SK-N-SH treated with all-trans-retinoic acid at 6 μM for 48 hours (cell line): ENCODE measurements at regions not wholly inside any gene's neighbourhood (a gene's known extent, or its start where the extent isn't known, plus 50 kb on each side); places are given as distances from the start of the nearest gene placed in this dataset.

Experiments used
- ATAC-seq: fragments of 200-7000 bp; cut with Tn5 transposase; 3 replicates; pipeline ENCODE4 v1.9.1; 2020; ENCODE audit warnings: mild to moderate bottlenecking, moderate library complexity
- ARNTL ChIP-seq: fragments of 450-650 bp; formaldehyde crosslinking; IDR thresholded peaks from 2 replicates; pipeline ENCODE4 v1.5.0; 2020; ENCODE audit warnings: low read depth, mild to moderate bottlenecking, moderate library complexity, borderline replicate concordance
- BACH2 ChIP-seq: fragments of 250-450 bp; sonication (Bioruptor Pico); IDR thresholded peaks from 2 replicates; pipeline ENCODE4 v1.9.0; 2021; ENCODE audit warnings: mild to moderate bottlenecking, borderline replicate concordance
- CSDC2 ChIP-seq: fragments of 250-450 bp; sonication (Bioruptor Pico); IDR thresholded peaks from 2 replicates; pipeline ENCODE4 v1.5.0; 2020; ENCODE audit warnings: mild to moderate bottlenecking, moderate library complexity
- ESRRG ChIP-seq: fragments of 250-450 bp; sonication (Bioruptor Pico); IDR thresholded peaks from 2 replicates; pipeline ENCODE4 v1.6.1; 2021; ENCODE audit warnings: mild to moderate bottlenecking
- GLIS3 ChIP-seq: fragments of 250-450 bp; sonication (Bioruptor Pico); IDR thresholded peaks from 2 replicates; pipeline ENCODE4 v1.5.0; 2020; ENCODE audit warnings: mild to moderate bottlenecking, moderate library complexity
- ISL1 ChIP-seq: fragments of 250-450 bp; sonication (Bioruptor Pico); IDR thresholded peaks from 2 replicates; pipeline ENCODE4 v2.1.2; 2022; ENCODE audit warnings: mild to moderate bottlenecking, moderate library complexity
- OSR1 ChIP-seq: fragments of 250-450 bp; sonication (Bioruptor Pico); IDR thresholded peaks from 2 replicates; pipeline ENCODE4 v1.8.0; 2022; ENCODE audit warnings: moderate library complexity, mild to moderate bottlenecking, inconsistent platforms
- PPARA ChIP-seq: fragments of 250-450 bp; sonication (Bioruptor Pico); IDR thresholded peaks from 2 replicates; pipeline ENCODE4 v1.5.0; 2020; ENCODE audit warnings: mild to moderate bottlenecking, borderline replicate concordance
- RARB ChIP-seq: fragments of 250-450 bp; sonication (Bioruptor Pico); IDR thresholded peaks from 2 replicates; pipeline ENCODE4 v1.8.0; 2021; ENCODE audit warnings: mild to moderate bottlenecking, moderate library complexity
- SNAI2 ChIP-seq: fragments of 250-450 bp; sonication (Bioruptor Pico); IDR thresholded peaks from 2 replicates; pipeline ENCODE4 v1.5.0; 2020; ENCODE audit warnings: mild to moderate bottlenecking, moderate library complexity
- TCF4 ChIP-seq: fragments of 250-450 bp; sonication (Bioruptor Pico); IDR thresholded peaks from 2 replicates; pipeline ENCODE4 v1.8.0; 2021; ENCODE audit warnings: mild to moderate bottlenecking, moderate library complexity, borderline replicate concordance
- TOX ChIP-seq: fragments of 250-450 bp; sonication (Bioruptor Pico); IDR thresholded peaks from 2 replicates; pipeline ENCODE4 v1.8.0; 2021; ENCODE audit warnings: mild to moderate bottlenecking, moderate library complexity, borderline replicate concordance
- ZC3H10 ChIP-seq: fragments of 250-450 bp; sonication (Bioruptor Pico); IDR thresholded peaks from 2 replicates; pipeline ENCODE4 v1.5.1; 2021; ENCODE audit warnings: mild to moderate bottlenecking, moderate library complexity
- ZFP3 ChIP-seq: fragments of 250-450 bp; sonication (Bioruptor Pico); IDR thresholded peaks from 2 replicates; pipeline ENCODE4 v1.5.0; 2020; ENCODE audit warnings: mild to moderate bottlenecking, moderate library complexity
- ZFP30 ChIP-seq: fragments of 450-650 bp; formaldehyde crosslinking; IDR thresholded peaks from 2 replicates; pipeline ENCODE4 v1.5.0; 2022; ENCODE audit warnings: mild to moderate bottlenecking, moderate library complexity
- ZNF565 ChIP-seq: fragments of 450-650 bp; formaldehyde crosslinking; conservative IDR thresholded peaks from 2 replicates; pipeline ENCODE4 v1.5.0; 2020; ENCODE audit warnings: low read depth, mild to moderate bottlenecking, moderate library complexity
- ZNF70 ChIP-seq: fragments of 450-650 bp; formaldehyde crosslinking; IDR thresholded peaks from 2 replicates; pipeline ENCODE4 v1.5.0; 2020; ENCODE audit warnings: mild to moderate bottlenecking, moderate library complexity
- ZNF8 ChIP-seq: fragments of 450-650 bp; formaldehyde crosslinking; IDR thresholded peaks from 2 replicates; pipeline ENCODE4 v1.5.0; 2020; ENCODE audit warnings: mild to moderate bottlenecking, moderate library complexity
- TF ChIP-seq, protein P1 (sequence below): fragments of 250-450 bp; sonication (Bioruptor Pico); IDR thresholded peaks from 2 replicates; pipeline ENCODE4 v1.5.1; 2021; ENCODE audit warnings: mild to moderate bottlenecking, moderate library complexity
- TF ChIP-seq, protein P2 (sequence below): fragments of 250-450 bp; sonication (Bioruptor Pico); IDR thresholded peaks from 2 replicates; pipeline ENCODE4 v1.8.0; 2020; ENCODE audit warnings: mild to moderate bottlenecking, moderate library complexity, borderline replicate concordance
- TF ChIP-seq, protein P3 (sequence below): fragments of 250-450 bp; sonication (Bioruptor Pico); IDR thresholded peaks from 2 replicates; pipeline ENCODE4 v1.8.0; 2021; ENCODE audit warnings: low read depth, mild to moderate bottlenecking, moderate library complexity, borderline replicate concordance
- TF ChIP-seq, protein P4 (sequence below): fragments of 250-450 bp; sonication (Bioruptor Pico); IDR thresholded peaks from 2 replicates; pipeline ENCODE4 v1.5.0; 2020; ENCODE audit warnings: mild to moderate bottlenecking, moderate library complexity

DNA sequence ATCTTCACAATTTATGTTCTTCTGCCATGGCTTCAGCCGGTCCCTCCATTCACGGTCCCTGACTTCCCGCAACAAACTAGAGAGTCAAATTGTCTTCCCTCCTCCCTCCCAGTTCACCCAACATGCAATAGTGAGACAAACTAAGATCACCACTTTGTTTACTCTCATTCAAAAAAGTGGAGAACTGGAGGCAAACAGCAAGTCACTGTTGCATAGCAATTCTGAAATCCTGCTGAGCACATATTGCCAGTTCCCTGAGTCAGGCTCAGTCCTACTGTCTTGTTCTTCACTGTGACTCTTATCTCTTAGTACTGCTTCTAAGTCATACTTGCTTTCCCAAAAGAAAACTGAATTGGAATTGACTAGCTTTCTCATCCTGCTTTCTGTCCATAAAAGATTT, 287.2 kb upstream of the SASH1 start:
- no peak for ATAC-seq
- no peak for TF ChIP-seq ZNF8
- TF ChIP-seq TOX, result no peak
- TF ChIP-seq TCF4, result no peak
- no peak for TF ChIP-seq ISL1 (CRISPR knock-in tag)
- TF ChIP-seq BACH2 (CRISPR knock-in tag), result no peak
- no peak for TF ChIP-seq CSDC2 (CRISPR knock-in tag)
- TF ChIP-seq, protein P1, sequence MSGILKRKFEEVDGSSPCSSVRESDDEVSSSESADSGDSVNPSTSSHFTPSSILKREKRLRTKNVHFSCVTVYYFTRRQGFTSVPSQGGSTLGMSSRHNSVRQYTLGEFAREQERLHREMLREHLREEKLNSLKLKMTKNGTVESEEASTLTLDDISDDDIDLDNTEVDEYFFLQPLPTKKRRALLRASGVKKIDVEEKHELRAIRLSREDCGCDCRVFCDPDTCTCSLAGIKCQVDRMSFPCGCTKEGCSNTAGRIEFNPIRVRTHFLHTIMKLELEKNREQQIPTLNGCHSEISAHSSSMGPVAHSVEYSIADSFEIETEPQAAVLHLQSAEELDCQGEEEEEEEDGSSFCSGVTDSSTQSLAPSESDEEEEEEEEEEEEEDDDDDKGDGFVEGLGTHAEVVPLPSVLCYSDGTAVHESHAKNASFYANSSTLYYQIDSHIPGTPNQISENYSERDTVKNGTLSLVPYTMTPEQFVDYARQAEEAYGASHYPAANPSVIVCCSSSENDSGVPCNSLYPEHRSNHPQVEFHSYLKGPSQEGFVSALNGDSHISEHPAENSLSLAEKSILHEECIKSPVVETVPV (CRISPR knock-in tag), result no peak
- no peak for TF ChIP-seq GLIS3 (CRISPR knock-in tag)
- TF ChIP-seq ZC3H10 (CRISPR knock-in tag), result no peak
- TF ChIP-seq ARNTL (CRISPR knock-in tag), result no peak
- TF ChIP-seq, protein P2, sequence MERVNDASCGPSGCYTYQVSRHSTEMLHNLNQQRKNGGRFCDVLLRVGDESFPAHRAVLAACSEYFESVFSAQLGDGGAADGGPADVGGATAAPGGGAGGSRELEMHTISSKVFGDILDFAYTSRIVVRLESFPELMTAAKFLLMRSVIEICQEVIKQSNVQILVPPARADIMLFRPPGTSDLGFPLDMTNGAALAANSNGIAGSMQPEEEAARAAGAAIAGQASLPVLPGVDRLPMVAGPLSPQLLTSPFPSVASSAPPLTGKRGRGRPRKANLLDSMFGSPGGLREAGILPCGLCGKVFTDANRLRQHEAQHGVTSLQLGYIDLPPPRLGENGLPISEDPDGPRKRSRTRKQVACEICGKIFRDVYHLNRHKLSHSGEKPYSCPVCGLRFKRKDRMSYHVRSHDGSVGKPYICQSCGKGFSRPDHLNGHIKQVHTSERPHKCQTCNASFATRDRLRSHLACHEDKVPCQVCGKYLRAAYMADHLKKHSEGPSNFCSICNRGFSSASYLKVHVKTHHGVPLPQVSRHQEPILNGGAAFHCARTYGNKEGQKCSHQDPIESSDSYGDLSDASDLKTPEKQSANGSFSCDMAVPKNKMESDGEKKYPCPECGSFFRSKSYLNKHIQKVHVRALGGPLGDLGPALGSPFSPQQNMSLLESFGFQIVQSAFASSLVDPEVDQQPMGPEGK (CRISPR knock-in tag), result no peak
- TF ChIP-seq, protein P3, sequence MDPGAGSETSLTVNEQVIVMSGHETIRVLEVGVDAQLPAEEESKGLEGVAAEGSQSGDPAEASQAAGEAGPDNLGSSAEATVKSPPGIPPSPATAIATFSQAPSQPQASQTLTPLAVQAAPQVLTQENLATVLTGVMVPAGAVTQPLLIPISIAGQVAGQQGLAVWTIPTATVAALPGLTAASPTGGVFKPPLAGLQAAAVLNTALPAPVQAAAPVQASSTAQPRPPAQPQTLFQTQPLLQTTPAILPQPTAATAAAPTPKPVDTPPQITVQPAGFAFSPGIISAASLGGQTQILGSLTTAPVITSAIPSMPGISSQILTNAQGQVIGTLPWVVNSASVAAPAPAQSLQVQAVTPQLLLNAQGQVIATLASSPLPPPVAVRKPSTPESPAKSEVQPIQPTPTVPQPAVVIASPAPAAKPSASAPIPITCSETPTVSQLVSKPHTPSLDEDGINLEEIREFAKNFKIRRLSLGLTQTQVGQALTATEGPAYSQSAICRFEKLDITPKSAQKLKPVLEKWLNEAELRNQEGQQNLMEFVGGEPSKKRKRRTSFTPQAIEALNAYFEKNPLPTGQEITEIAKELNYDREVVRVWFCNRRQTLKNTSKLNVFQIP, result no peak
- no peak for TF ChIP-seq RARB (CRISPR knock-in tag)
- TF ChIP-seq PPARA, result no peak
- TF ChIP-seq ZNF565, result no peak
- no peak for TF ChIP-seq ZFP30 (CRISPR knock-in tag)
- TF ChIP-seq SNAI2, result no peak

DNA sequence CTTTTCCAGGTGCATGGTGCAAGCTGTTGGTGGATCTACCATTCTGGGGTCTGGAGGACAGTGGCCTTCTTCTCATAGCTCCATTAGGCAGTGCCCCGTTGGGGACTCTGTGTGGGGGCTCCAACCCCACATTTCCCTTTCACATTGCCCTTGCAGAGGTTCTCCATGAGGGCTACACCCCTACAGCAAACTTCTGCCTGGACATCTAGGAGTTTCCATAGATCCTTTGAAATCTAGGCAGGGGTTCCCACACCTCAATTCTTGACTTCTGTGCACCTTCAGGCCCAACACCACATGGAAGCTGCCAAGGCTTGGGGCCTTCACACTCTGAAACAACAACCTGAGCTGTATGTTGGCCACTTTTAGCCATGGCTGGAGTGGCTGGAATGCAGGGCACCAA, 282.8 kb upstream of the SASH1 start:
- ATAC-seq, result no peak
- TF ChIP-seq ZNF70 (no peak), PPARA (no peak), CSDC2 (CRISPR knock-in tag) (no peak), ISL1 (CRISPR knock-in tag) (no peak), ZFP30 (CRISPR knock-in tag) (no peak), ZNF8 (no peak), TCF4 (no peak), ZNF565 (no peak), RARB (CRISPR knock-in tag) (no peak), OSR1 (CRISPR knock-in tag) (no peak), ESRRG (CRISPR knock-in tag) (no peak), ARNTL (CRISPR knock-in tag) (no peak), ZFP3 (CRISPR knock-in tag) (no peak), SNAI2 (no peak), BACH2 (CRISPR knock-in tag) (no peak), ZC3H10 (CRISPR knock-in tag) (no peak)
- TF ChIP-seq, protein P3, result no peak
- TF ChIP-seq, protein P1 (CRISPR knock-in tag), result no peak
- TF ChIP-seq, protein P2 (CRISPR knock-in tag), result no peak
- TF ChIP-seq, protein P4, sequence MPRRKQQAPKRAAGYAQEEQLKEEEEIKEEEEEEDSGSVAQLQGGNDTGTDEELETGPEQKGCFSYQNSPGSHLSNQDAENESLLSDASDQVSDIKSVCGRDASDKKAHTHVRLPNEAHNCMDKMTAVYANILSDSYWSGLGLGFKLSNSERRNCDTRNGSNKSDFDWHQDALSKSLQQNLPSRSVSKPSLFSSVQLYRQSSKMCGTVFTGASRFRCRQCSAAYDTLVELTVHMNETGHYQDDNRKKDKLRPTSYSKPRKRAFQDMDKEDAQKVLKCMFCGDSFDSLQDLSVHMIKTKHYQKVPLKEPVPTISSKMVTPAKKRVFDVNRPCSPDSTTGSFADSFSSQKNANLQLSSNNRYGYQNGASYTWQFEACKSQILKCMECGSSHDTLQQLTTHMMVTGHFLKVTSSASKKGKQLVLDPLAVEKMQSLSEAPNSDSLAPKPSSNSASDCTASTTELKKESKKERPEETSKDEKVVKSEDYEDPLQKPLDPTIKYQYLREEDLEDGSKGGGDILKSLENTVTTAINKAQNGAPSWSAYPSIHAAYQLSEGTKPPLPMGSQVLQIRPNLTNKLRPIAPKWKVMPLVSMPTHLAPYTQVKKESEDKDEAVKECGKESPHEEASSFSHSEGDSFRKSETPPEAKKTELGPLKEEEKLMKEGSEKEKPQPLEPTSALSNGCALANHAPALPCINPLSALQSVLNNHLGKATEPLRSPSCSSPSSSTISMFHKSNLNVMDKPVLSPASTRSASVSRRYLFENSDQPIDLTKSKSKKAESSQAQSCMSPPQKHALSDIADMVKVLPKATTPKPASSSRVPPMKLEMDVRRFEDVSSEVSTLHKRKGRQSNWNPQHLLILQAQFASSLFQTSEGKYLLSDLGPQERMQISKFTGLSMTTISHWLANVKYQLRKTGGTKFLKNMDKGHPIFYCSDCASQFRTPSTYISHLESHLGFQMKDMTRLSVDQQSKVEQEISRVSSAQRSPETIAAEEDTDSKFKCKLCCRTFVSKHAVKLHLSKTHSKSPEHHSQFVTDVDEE (CRISPR knock-in tag), result no peak
